ENCODE measurements at regions not wholly inside any gene's neighbourhood (a gene's known extent, or its start where the extent isn't known, plus 50 kb on each side); places are given as distances from the start of the nearest gene placed in this dataset.

DNA sequence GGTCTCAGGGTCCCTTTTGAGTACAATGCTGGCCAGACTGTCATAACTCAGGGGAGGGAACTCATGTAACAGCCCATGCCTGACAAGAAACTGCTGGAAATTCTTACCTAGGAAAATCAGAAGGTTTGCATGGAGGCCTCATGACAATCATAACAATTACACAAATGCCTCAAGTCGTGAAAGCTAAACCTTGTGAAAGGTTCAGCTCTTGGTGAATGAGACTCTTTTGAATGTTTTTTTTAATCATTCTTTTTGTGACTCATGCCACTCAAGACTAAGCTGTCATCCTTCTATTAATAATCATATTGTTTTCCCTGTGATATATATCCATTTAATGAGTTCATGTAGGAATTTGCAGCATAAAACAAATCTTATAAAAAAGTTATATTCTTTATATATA is 61.4 kb upstream of the LEKR1 start:
- TF ChIP-seq CTCF (conservative IDR thresholded peaks at IDR 0.05) (no peak), ZFX (IDR thresholded peaks at IDR 0.05) (no peak)

Measured in C4-2B (cell line).